GM23248 (cell line): ENCODE measurements at regions not wholly inside any gene's neighbourhood (a gene's known extent, or its start where the extent isn't known, plus 50 kb on each side); places are given as distances from the start of the nearest gene placed in this dataset.

Source experiments
- EZH2 ChIP-seq: fragments of 200-600 bp; sonication (generic); IDR thresholded peaks from 2 replicates; pipeline ENCODE4 v1.6.1; 2018; ENCODE audit warnings: antibody characterized with exemption, mild to moderate bottlenecking; ENCODE audit not compliant: insufficient read depth, poor library complexity, severe bottlenecking
- EZH2phosphoT487 ChIP-seq: fragments of 200-600 bp; sonication (generic); IDR thresholded peaks from 2 replicates; pipeline ENCODE4 v1.6.1; 2018; ENCODE audit warnings: antibody characterized with exemption, moderate library complexity, mild to moderate bottlenecking, low read depth; ENCODE audit not compliant: insufficient read depth

DNA sequence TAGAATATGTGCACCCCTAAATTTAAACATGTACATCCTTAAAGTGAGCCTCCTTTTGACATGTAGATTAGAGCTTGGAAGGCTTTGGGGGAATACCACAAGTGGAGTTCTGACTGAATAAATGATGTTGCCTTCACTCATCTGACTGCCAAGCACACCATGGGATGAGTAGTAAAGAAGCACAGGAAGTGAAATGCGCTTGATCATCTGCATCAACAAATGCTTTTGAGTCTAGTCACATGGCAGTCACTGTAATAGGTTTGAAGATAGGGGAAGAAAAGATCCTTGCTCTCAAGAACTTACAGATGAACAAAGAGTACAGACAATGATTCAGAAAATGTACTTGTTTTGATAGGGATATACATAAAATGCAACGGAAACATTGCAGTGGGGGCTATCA lies 62.0 kb upstream of the STARD4 start:
- TF ChIP-seq EZH2 = no peak
- TF ChIP-seq EZH2phosphoT487 = no peak
